HG03175 (cell line): ENCODE measurements at regions not wholly inside any gene's neighbourhood (a gene's known extent, or its start where the extent isn't known, plus 50 kb on each side); places are given as distances from the start of the nearest gene placed in this dataset.
"Not testable (repeated sequence)": the region's sequence is repeated elsewhere in the genome, so short reads cannot be mapped to it uniquely, and the experiment has no call there.

ENCODE experiments used
- ATAC-seq: cut with Tn5 transposase; IDR thresholded peaks from one replicate; pipeline ENCODE4 v1.9.1; 2021; ENCODE audit warnings: mild to moderate bottlenecking, moderate library complexity; ENCODE audit not compliant: unreplicated experiment

GRCh38 chr1:187942986-187943385, 1114.2 kb downstream of the PLA2G4A start:
- no peak for ATAC-seq

- no peak for ATAC-seq
Observed at GRCh38 chr1:187943606-187944403, 1115.1 kb downstream of the PLA2G4A start.

GRCh38 chr1:187946661-187947060, 1117.9 kb downstream of the PLA2G4A start:
- ATAC-seq, result not testable (repeated sequence)

- no peak for ATAC-seq
Observed at GRCh38 chr1:187947359-187947758, 1118.6 kb downstream of the PLA2G4A start.

GRCh38 chr1:187948170-187948794, 1119.5 kb downstream of the PLA2G4A start:
- no peak for ATAC-seq

- ATAC-seq, result no peak
Observed at GRCh38 chr1:187949567-187949966, 1120.8 kb downstream of the PLA2G4A start.

- no peak for ATAC-seq
Observed at GRCh38 chr1:187951817-187952216, 1123.1 kb downstream of the PLA2G4A start.

- no peak for ATAC-seq
Observed at GRCh38 chr1:187952446-187952845, 1123.7 kb downstream of the PLA2G4A start.

GRCh38 chr1:187956975-187957374, 1128.2 kb downstream of the PLA2G4A start:
- ATAC-seq, result no peak

GRCh38 chr1:187958207-187958606, 1129.5 kb downstream of the PLA2G4A start:
- ATAC-seq, result no peak

GRCh38 chr1:187959062-187959461, 1130.3 kb downstream of the PLA2G4A start:
- peak; percentile 51 for ATAC-seq

- no peak for ATAC-seq
Observed at GRCh38 chr1:187960125-187960638, 1131.4 kb downstream of the PLA2G4A start.

- no peak for ATAC-seq
Observed at GRCh38 chr1:187961895-187962294, 1133.1 kb downstream of the PLA2G4A start.

GRCh38 chr1:187971851-187972250, 1143.1 kb downstream of the PLA2G4A start:
- no peak for ATAC-seq

- ATAC-seq, result no peak
Observed at GRCh38 chr1:187977298-187977697, 1148.5 kb downstream of the PLA2G4A start.

GRCh38 chr1:187985145-187985896, 1156.6 kb downstream of the PLA2G4A start:
- peak; percentile 52 for ATAC-seq

- peak; percentile 83 for ATAC-seq
Observed at GRCh38 chr1:187985897-187986654, 1157.3 kb downstream of the PLA2G4A start.

GRCh38 chr1:187987236-187987776, 1158.6 kb downstream of the PLA2G4A start:
- no peak for ATAC-seq

GRCh38 chr1:187991944-187992343, 1163.2 kb downstream of the PLA2G4A start:
- ATAC-seq, result no peak

- ATAC-seq, result no peak
Observed at GRCh38 chr1:187996780-187997179, 1168.0 kb downstream of the PLA2G4A start.
